ENCODE measurements at regions not wholly inside any gene's neighbourhood (a gene's known extent, or its start where the extent isn't known, plus 50 kb on each side); places are given as distances from the start of the nearest gene placed in this dataset.

DNA sequence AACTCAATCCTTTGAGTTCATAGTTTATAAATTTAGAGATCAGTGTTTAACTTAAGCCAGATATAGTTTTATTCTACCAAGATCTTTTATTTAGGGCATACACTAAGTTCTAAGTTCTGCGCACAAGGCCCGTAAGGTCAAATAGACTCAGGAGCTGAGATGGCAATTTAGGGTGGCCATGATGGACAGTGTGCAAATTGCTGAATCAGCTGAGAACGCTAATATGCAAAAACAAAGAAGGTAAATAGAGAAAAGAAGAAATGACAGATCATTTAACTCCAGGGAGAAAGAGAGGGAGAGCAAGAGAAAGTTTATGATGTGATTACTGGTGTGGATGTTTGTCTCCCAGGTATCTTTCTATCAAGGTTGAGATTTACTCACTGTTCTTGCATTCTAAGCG, 678.5 kb downstream of the OTOL1 start:
- intact Hi-C loops (cut with micrococcal nuclease), result no loop called here
- Histone ChIP-seq H3K4me2 (ENCODE audit: low read length) (no peak overlapping the region), H3K36me3 (ENCODE audit: control insufficient read depth in 1 of 2, insufficient read depth in 2 of 2, low read length in 2 of 2) (no peaks in the 10 kb centered on the region), H3K9ac (ENCODE audit: low read length) (no peak overlapping the region), H3K4me1 (ENCODE audit: control insufficient read depth in 1 of 2, insufficient read depth in 2 of 2, low read length in 2 of 2) (no peaks in the 10 kb centered on the region), H3K27me3 (ENCODE audit: insufficient read depth, low read length) (no peaks in the 10 kb centered on the region), H3K9me2 (ENCODE audit: insufficient read depth) (no peaks in the 10 kb centered on the region), H3K79me2 (ENCODE audit: insufficient read depth, low read length) (no peaks in the 10 kb centered on the region), H3K9me3 (ENCODE audit: control insufficient read depth in 1 of 2, insufficient read depth in 1 of 2, low read depth in 1 of 2, low read length in 2 of 2) (no peaks in the 10 kb centered on the region), H2AFZ (ENCODE audit: low read depth, low read length, poor library complexity, severe bottlenecking) (no peak overlapping the region), H3K4me3 (replicated peaks in 1 of 2; ENCODE audit: low read depth in 1 of 2, low read length in 2 of 2) (no peak overlapping the region), H4K20me1 (ENCODE audit: insufficient read depth) (no peaks in the 10 kb centered on the region), H3K27ac (ENCODE audit: low read depth, low read length) (no peak overlapping the region)
- no TSS peak for BruUV-seq (replicated peaks)
- no peak for TF ChIP-seq SIN3A (IDR thresholded peaks at IDR 0.05; ENCODE audit: low read depth)
- no peak for TF ChIP-seq EZH2 (IDR thresholded peaks at IDR 0.05)
- TF ChIP-seq, protein P1, sequence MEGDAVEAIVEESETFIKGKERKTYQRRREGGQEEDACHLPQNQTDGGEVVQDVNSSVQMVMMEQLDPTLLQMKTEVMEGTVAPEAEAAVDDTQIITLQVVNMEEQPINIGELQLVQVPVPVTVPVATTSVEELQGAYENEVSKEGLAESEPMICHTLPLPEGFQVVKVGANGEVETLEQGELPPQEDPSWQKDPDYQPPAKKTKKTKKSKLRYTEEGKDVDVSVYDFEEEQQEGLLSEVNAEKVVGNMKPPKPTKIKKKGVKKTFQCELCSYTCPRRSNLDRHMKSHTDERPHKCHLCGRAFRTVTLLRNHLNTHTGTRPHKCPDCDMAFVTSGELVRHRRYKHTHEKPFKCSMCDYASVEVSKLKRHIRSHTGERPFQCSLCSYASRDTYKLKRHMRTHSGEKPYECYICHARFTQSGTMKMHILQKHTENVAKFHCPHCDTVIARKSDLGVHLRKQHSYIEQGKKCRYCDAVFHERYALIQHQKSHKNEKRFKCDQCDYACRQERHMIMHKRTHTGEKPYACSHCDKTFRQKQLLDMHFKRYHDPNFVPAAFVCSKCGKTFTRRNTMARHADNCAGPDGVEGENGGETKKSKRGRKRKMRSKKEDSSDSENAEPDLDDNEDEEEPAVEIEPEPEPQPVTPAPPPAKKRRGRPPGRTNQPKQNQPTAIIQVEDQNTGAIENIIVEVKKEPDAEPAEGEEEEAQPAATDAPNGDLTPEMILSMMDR (IDR thresholded peaks at IDR 0.05 in 2 of 3, conservative IDR thresholded peaks at IDR 0.05 in 1 of 3; ENCODE audit: borderline replicate concordance in 1 of 3, insufficient read depth in 1 of 3, low read depth in 2 of 3, low read length in 2 of 3), result no peak
- TF ChIP-seq, protein P2, sequence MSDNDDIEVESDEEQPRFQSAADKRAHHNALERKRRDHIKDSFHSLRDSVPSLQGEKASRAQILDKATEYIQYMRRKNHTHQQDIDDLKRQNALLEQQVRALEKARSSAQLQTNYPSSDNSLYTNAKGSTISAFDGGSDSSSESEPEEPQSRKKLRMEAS (IDR thresholded peaks at IDR 0.05), result no peak
- TF ChIP-seq, protein P3, sequence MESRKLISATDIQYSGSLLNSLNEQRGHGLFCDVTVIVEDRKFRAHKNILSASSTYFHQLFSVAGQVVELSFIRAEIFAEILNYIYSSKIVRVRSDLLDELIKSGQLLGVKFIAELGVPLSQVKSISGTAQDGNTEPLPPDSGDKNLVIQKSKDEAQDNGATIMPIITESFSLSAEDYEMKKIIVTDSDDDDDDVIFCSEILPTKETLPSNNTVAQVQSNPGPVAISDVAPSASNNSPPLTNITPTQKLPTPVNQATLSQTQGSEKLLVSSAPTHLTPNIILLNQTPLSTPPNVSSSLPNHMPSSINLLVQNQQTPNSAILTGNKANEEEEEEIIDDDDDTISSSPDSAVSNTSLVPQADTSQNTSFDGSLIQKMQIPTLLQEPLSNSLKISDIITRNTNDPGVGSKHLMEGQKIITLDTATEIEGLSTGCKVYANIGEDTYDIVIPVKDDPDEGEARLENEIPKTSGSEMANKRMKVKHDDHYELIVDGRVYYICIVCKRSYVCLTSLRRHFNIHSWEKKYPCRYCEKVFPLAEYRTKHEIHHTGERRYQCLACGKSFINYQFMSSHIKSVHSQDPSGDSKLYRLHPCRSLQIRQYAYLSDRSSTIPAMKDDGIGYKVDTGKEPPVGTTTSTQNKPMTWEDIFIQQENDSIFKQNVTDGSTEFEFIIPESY (IDR thresholded peaks at IDR 0.05; ENCODE audit: extremely low read depth, insufficient replicate concordance, low read length), result no peak
- no peak for TF ChIP-seq TCF7L2 (IDR thresholded peaks at IDR 0.05; ENCODE audit: borderline replicate concordance, extremely low read depth, insufficient read depth, insufficient read length)
- TF ChIP-seq REST (IDR thresholded peaks at IDR 0.05; ENCODE audit: low read depth), result no peak
- no peak for TF ChIP-seq ZFX (IDR thresholded peaks at IDR 0.05)
- no peak for TF ChIP-seq CBX3 (IDR thresholded peaks at IDR 0.05; ENCODE audit: low read depth)
- no peak for TF ChIP-seq ZNF274 (IDR thresholded peaks at IDR 0.05; ENCODE audit: low read depth, low read length)
- no peak for TF ChIP-seq EGR1 (IDR thresholded peaks at IDR 0.05; ENCODE audit: low read depth)
- no peak for TF ChIP-seq JUND (IDR thresholded peaks at IDR 0.05)
- no peak for TF ChIP-seq FOSL1 (IDR thresholded peaks at IDR 0.05; ENCODE audit: low read depth)
- TF ChIP-seq YY1 (IDR thresholded peaks at IDR 0.05; ENCODE audit: extremely low read depth, insufficient replicate concordance, low read depth, low read length), result no peak
- no peak for TF ChIP-seq CEBPB (IDR thresholded peaks at IDR 0.05; ENCODE audit: low read depth)
- TF ChIP-seq, protein P4, sequence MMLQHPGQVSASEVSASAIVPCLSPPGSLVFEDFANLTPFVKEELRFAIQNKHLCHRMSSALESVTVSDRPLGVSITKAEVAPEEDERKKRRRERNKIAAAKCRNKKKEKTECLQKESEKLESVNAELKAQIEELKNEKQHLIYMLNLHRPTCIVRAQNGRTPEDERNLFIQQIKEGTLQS (IDR thresholded peaks at IDR 0.05), result no peak
- TF ChIP-seq SRF (IDR thresholded peaks at IDR 0.05; ENCODE audit: low read depth), result no peak
- TF ChIP-seq SP1 (IDR thresholded peaks at IDR 0.05; ENCODE audit: low read depth), result no peak
- TF ChIP-seq EZH2phosphoT487 (IDR thresholded peaks at IDR 0.05; ENCODE audit: borderline replicate concordance), result no peak
- ChIA-PET RAD21 (ENCODE audit: low non-redundant PET in 1 of 2, low total read pairs in 2 of 2, uncharacterized antibody in 2 of 2, unreplicated experiment in 2 of 2) (no interaction called here), POLR2A (no interaction called here), CTCF (no interaction called here)
- DNase-seq (ENCODE audit: low read depth, low spot score), result no peak
- ATAC-seq, result no peak

Data from HCT116 (cell line).